Adipocyte (in vitro differentiated cells): ENCODE measurements at regions not wholly inside any gene's neighbourhood (a gene's known extent, or its start where the extent isn't known, plus 50 kb on each side); places are given as distances from the start of the nearest gene placed in this dataset.
"Not testable (repeated sequence)": the region's sequence is repeated elsewhere in the genome, so short reads cannot be mapped to it uniquely, and the experiment has no call there.

ENCODE experiments used
- DNase-seq: peaks from one replicate; pipeline ENCODE4 v3.0.0-alpha.2; 2015; ENCODE audit warnings: low read depth
- H3K27me3 ChIP-seq: replicated peaks from 2 replicates; pipeline ENCODE4 v1.7.0; 2013; ENCODE audit warnings: mild to moderate bottlenecking, low read length, moderate library complexity; ENCODE audit not compliant: control insufficient read depth, insufficient read depth
- H3K36me3 ChIP-seq: 2 replicates; pipeline ENCODE4 v1.7.0; 2013; ENCODE audit warnings: low read length, mild to moderate bottlenecking, moderate library complexity; ENCODE audit not compliant: control insufficient read depth, insufficient read depth, severe bottlenecking
- H3K4me1 ChIP-seq: 2 replicates; pipeline ENCODE4 v1.7.0; 2013; ENCODE audit warnings: mild to moderate bottlenecking, low read length, moderate library complexity; ENCODE audit not compliant: control insufficient read depth, insufficient read depth
- H3K4me3 ChIP-seq: 2 replicates; pipeline ENCODE4 v1.7.0; 2013; ENCODE audit warnings: mild to moderate bottlenecking, low read length, moderate library complexity
- H3K9ac ChIP-seq: 2 replicates; pipeline ENCODE4 v1.7.0; 2013; ENCODE audit warnings: mild to moderate bottlenecking, low read length, moderate library complexity
- H3K9me3 ChIP-seq: 2 replicates; pipeline ENCODE4 v1.7.0; 2013; ENCODE audit warnings: mild to moderate bottlenecking, low read length, moderate library complexity; ENCODE audit not compliant: control insufficient read depth

DNA sequence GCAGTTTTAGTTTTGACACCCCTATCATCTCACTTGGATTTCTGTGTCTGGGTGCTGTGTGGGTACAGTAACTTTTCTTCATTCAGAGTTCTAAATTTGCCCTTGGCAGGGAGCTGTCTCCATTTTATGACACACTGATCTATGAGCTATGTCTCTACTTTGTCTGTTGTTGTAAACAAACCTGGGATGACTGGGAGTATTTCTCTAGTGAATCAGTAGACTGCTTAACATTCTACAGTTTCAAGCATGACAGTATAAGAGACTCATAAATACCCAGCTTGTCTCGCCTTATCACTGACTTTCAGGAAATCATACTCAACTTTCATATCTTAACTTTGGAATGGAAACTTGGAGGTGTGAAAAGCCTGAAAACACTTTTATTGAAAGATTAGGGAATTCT is 212.1 kb upstream of the NUDT12 start:
- Histone ChIP-seq H3K9ac (no peak overlapping the region), H3K4me3 (no peak overlapping the region), H3K4me1 (no peaks in the 10 kb centered on the region), H3K27me3 (no peaks in the 10 kb centered on the region), H3K36me3 (no peaks in the 10 kb centered on the region), H3K9me3 (no peaks in the 10 kb centered on the region)
- peak; percentile 61 for DNase-seq

DNA sequence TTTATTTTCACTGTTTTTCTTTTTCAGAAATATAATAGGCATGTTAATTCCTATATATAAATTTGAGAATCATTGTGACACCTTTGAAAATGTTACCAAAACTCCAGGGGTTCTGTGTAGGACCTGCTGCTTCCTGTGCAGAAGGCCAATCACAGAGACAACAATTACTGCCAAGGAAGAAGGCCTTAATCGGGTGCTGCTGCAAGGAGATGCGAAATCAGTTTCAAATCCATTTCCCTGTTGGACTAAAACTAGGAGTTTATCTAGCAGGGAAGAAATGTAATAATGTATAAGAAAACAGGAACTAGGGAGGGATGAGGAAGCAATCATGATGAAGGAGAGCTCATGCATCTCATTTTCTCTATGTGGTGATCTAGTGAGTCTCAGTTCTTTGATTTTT is 209.7 kb upstream of the NUDT12 start:
- Histone ChIP-seq H3K36me3 (no peaks in the 10 kb centered on the region), H3K9me3 (no peaks in the 10 kb centered on the region), H3K4me3 (no peak overlapping the region), H3K4me1 (no peaks in the 10 kb centered on the region), H3K9ac (no peak overlapping the region), H3K27me3 (peaks cover 2% of the 10 kb centered on the region)
- DNase-seq, result no peak

DNA sequence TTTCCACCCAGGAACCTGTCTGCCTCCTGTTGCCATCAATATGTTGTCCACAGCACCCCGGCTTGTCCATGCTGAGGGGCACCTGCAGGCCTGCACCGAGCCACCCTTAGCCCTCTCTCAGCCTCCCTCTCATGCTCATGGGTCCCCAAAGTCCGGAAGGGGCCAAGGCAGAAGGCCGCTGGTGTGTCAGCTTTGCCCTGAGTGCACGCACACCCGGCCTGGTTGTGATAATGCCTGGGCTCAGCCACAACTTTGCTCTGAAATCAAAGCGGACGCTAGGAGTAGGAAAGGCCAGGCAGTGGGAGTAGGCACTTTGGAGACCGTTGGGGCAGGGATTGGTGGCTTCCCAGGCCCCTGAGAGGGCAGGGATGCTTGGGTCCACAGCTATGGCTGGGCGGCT is 201.8 kb upstream of the NUDT12 start:
- Histone ChIP-seq H3K4me1 (no peaks in the 10 kb centered on the region), H3K9me3 (no peaks in the 10 kb centered on the region), H3K4me3 (no peak overlapping the region), H3K36me3 (no peaks in the 10 kb centered on the region), H3K27me3 (peaks cover 2% of the 10 kb centered on the region), H3K9ac (no peak overlapping the region)
- DNase-seq, result no peak

DNA sequence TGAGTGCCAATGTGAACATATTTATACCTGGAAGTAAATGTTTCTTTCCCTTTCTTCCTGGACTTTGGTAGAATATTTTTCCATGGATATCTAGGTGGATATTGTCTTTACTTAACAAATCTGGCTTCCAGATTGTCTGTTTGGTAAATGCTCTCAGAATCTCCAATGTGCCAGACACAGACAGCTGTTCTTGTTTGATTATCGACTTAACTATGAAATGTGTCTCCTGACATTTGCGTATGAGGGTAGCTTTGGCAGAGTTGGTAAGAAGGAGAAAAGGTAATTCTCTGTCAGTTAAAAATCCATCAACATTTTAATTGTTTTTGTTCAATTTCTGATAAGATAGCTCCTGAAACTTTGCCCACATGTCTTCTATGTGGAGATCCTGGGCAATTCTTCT is 196.4 kb upstream of the NUDT12 start:
- peaks cover 13% of the 10 kb centered on the region for H3K27me3 ChIP-seq
- no peak overlapping the region for H3K9ac ChIP-seq
- H3K4me1 ChIP-seq, result no peaks in the 10 kb centered on the region
- H3K4me3 ChIP-seq, result no peak overlapping the region
- DNase-seq, result no peak
- no peaks in the 10 kb centered on the region for H3K36me3 ChIP-seq
- H3K9me3 ChIP-seq, result no peaks in the 10 kb centered on the region

DNA sequence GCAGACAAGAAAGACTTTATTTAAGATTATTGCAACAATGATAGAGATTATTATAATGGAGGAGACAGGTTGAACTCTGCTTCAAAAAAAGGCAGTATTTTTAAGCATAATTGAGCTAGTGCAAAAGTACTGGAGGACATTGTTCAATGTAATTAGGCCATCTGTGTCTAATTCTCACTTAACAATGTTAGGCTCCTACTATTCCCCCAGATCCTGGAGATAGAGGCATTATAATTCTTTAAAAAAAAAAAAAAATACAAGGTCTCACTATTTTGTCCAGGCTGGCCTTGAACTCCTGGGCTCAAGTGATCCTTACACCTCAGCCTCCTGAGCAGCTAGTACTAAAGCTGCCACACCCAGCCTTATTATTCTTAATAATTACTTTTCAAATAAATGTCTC is 193.4 kb upstream of the NUDT12 start:
- DNase-seq, result no peak
- H3K9ac ChIP-seq, result no peak overlapping the region
- H3K4me3 ChIP-seq, result no peak overlapping the region
- H3K27me3 ChIP-seq, result peaks cover 18% of the 10 kb centered on the region
- H3K9me3 ChIP-seq, result no peaks in the 10 kb centered on the region
- H3K4me1 ChIP-seq, result no peaks in the 10 kb centered on the region
- no peaks in the 10 kb centered on the region for H3K36me3 ChIP-seq

DNA sequence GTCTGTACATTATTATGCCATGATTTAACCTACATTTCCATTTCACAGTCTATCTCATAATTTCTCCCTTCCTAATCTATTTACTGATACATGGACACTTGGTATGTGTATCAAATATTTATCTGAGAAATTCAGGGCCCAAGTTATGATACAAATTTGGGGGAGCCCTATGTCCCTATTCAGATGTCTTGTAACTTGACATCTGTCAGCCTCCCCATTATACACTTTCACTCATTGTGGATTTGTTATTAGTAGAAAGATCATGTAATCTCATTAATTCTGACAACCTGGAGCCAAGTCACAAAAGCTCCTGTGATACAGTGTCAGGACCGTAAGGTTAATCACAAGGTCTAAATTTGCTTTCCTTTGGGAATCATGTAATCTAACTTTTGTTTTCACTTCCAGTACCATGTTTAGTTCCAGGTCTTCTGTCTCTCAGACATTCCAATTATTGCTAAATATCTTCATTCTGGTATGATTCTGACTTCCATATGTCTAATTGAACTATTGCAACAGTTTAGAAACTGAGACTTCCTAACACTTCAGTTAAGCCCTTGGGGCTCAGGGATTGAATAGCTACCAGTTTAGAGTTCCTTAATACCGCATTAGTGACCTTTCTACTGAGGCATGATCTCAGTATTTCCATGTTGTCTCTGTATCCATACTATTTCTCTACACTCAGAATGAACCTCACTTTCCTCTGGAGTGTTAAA is 182.9 kb upstream of the NUDT12 start:
- peak; percentile 67 for DNase-seq
- Histone ChIP-seq H3K4me3 (no peak overlapping the region), H3K9ac (no peak overlapping the region), H3K27me3 (peaks cover 44% of the 10 kb centered on the region), H3K9me3 (no peaks in the 10 kb centered on the region), H3K4me1 (peaks cover 19% of the 10 kb centered on the region), H3K36me3 (no peaks in the 10 kb centered on the region)

DNA sequence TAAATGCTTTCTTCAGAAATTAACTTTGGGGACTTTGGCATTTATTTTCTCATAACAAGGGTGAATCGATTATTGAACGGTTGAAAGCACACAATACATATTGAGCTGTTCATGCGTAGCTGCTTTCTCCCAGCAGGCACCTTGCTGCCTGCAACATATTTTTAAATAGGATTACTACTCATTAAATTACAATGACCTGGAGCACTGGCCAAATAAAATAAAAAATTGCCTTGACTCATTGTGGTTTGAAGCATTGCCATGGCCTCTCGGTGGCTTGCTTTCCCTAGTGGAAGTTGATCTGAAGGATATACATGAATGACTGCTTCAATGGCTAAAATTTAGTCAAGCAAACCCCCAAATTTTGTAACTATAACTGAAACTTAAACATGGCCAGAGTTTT is 181.6 kb upstream of the NUDT12 start:
- Histone ChIP-seq H3K36me3 (no peaks in the 10 kb centered on the region), H3K27me3 (peaks cover 50% of the 10 kb centered on the region), H3K9ac (no peak overlapping the region), H3K9me3 (no peaks in the 10 kb centered on the region), H3K4me3 (no peak overlapping the region), H3K4me1 (peaks cover 19% of the 10 kb centered on the region)
- DNase-seq, result peak; percentile 76

DNA sequence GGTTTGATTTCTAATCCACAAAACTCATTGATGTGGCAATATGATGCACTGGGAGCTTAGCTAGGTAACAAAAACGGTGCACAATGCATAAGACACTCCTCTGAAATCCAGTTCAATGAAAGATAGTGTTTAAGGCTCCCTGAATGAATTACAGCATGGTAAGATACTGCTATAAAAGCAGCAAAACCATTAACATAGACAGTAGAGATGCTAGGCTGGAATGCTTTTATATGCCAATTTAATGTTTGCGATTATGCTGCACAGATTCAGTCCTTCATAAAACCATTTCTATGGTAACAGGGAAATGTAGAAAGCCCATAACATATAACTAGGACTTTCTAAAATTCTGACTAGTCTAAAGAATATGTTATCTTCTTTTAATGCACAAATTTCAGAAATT is 180.8 kb upstream of the NUDT12 start:
- Histone ChIP-seq H3K36me3 (no peaks in the 10 kb centered on the region), H3K4me3 (no peak overlapping the region), H3K9me3 (no peaks in the 10 kb centered on the region), H3K27me3 (peaks cover 52% of the 10 kb centered on the region), H3K9ac (no peak overlapping the region), H3K4me1 (peaks cover 19% of the 10 kb centered on the region)
- DNase-seq, result no peak

DNA sequence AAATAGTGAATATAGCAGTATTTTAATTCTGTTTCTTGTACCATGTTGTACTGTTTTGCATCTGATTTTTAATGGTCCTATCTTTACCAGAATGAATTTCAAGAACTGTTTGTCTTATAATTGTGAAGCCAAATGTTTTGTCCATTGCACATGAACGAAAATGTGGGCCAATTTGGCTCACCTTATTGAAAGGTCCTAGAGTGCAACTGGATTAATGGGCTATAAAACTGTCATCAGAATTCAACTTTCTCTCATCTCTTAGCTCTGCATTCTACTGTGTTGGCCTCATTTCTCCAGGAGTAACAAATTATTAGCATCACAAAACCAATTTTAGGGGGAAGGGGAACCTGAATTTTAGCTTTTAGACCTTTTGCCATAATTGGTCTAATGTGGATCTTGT is 179.4 kb upstream of the NUDT12 start:
- Histone ChIP-seq H3K27me3 (peaks cover 42% of the 10 kb centered on the region), H3K4me1 (peaks cover 19% of the 10 kb centered on the region), H3K36me3 (no peaks in the 10 kb centered on the region), H3K4me3 (no peak overlapping the region), H3K9ac (no peak overlapping the region), H3K9me3 (no peaks in the 10 kb centered on the region)
- DNase-seq, result no peak

DNA sequence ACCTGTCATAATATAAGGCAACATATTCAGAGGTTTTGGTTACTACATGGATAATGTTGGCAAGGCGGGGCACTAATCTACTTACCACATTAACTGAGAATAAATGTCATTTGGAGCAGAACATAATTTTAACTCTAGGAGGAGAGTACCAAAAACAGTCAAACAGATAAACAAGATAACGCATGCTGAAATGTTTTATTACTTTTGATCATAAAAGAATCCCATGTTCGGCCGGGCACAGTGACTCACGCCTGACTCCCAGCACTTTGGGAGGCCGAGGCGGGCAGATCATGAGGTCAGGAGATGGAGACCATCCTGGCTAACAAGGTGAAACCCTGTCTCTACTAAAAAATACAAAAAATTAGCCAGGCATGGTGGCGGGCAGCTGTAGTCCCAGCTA is 173.8 kb upstream of the NUDT12 start:
- DNase-seq, H3K9me3 ChIP-seq, H3K9ac ChIP-seq, H3K4me1 ChIP-seq, H3K36me3 ChIP-seq, H3K4me3 ChIP-seq: not testable (repeated sequence)
- H3K27me3 ChIP-seq, result peaks cover 30% of the 10 kb centered on the region

DNA sequence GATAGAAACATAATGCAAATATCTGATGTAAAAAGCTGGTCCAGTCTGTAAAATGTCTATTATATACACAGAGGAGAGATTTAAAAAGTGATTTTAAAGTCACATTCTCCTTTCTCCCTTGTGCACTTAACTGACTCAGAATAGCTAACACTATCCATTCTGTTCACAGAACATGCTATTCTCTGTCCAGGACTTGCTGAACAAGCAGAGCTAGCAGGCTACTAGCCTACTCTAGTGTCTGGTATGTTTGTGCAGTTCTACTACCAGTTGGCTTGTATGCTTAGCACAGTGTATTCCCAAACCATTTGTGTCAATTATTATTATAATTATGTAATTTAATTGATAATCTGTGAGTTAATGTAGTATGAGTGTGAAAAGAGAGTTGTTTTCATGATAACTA is 161.7 kb upstream of the NUDT12 start:
- Histone ChIP-seq H3K9me3 (peaks cover 9% of the 10 kb centered on the region), H3K4me1 (no peaks in the 10 kb centered on the region)
- no peak for DNase-seq

DNA sequence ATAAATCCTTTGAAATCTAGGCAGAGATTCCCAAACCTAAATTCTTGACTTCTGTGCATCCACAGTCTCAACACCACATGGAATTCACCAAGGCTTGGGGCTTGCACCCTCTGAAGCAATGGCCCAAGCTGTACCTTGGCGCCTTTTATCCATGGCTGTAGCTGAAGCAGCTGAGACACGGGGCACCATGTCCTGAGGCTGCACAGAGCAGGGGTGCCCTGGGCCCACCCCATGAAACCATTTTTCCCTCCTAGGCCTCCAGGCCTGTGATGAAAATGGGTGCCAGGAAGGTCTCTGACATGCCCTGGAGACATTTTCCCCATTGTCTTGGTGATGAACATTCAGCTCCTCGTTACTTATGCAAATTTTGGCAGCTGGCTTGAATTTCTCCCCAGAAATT is 158.6 kb upstream of the NUDT12 start:
- Histone ChIP-seq H3K4me3 (no peak overlapping the region), H3K36me3 (no peaks in the 10 kb centered on the region), H3K9ac (no peak overlapping the region), H3K9me3 (peaks cover 9% of the 10 kb centered on the region), H3K27me3 (no peaks in the 10 kb centered on the region), H3K4me1 (no peaks in the 10 kb centered on the region)
- no peak for DNase-seq

More for the DNA sequence above, 161.7 kb upstream of the NUDT12 start:
- Histone ChIP-seq H3K9ac (no peak overlapping the region), H3K36me3 (no peaks in the 10 kb centered on the region), H3K27me3 (peaks cover 3% of the 10 kb centered on the region), H3K4me3 (no peak overlapping the region)
